HG02623 (cell line): ENCODE measurements at regions not wholly inside any gene's neighbourhood (a gene's known extent, or its start where the extent isn't known, plus 50 kb on each side); places are given as distances from the start of the nearest gene placed in this dataset.
A peak's percentile ranks its signal among the peaks of the same experiment; 100 is the strongest.

ENCODE experiments used
- ATAC-seq: cut with Tn5 transposase; IDR thresholded peaks from one replicate; pipeline ENCODE4 v1.9.1; 2021; ENCODE audit warnings: moderate library complexity; ENCODE audit not compliant: unreplicated experiment

DNA sequence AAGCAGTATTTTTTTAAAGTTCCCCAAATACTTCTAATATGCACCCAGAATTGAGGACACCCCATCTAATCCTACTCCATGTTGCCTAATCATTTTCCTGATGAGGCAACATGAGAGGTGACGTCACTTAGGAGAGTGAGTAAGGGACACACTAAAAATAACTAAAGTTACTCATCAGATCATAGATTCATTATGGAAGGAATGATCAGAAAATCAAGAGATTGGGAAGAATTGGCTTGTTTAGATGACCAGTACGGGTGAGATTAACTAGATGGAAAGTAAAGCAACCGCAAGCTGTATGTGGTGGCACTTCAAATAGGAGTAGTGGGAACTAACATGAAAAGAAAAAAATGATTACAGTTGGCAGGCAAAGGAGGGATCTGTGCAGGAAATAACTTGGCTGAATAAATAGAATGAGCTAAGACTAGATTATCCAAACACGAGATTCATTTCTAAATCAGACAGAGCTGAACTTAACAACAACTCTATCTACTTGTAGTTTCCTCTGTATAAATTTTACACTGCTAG lies 61.4 kb upstream of the CXADR start:
- no peak for ATAC-seq

DNA sequence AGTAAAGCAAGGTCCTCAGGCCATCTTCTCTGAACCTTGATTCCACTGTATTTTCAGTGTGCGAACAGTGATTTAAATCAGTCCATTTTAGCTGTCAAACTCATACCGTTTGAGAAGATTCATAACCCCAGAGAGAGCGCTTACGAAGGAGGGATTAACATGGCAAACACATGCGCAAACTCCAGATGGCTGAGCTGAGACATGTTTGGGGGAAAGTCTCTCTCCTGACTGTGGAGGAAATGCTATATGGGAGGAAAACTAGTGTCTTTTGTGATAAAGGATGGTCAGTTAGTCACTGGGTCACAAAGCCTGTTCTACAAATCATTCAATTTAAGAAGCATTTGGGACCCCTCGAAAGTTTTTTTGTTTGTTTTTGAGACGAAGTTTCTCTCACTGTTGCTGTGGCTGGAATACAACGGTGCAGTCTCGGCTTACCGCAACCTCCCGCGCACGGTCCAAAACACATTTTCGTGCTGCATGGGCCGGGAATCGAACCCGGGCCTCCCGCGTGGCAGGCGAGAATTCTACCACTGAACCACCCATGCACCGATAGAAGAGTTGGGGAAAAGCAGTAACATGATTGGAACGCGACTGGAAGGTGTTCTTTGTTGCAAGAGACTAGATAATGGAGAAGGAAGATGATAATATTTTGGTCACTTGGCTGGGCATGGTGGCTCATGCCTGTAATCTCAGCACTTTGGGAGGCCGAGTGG lies 58.4 kb upstream of the CXADR start:
- peak; percentile 70 for ATAC-seq

DNA sequence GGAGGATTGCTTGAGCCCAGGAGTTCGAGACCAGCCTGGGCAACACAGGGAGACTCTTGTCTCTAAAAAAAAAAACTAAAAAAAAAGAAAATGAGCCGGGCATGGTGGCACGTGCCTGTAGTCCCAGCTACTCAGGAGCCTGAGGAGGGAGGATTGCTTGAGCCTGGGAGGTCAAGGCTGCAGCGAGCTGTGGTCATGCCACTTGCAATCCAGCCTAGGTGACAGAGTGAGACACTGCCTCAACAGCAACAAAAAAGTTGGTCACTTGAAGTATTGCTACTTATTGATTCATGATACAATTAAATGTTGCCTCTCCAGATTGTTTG lies 57.9 kb upstream of the CXADR start:
- ATAC-seq: no peak

DNA sequence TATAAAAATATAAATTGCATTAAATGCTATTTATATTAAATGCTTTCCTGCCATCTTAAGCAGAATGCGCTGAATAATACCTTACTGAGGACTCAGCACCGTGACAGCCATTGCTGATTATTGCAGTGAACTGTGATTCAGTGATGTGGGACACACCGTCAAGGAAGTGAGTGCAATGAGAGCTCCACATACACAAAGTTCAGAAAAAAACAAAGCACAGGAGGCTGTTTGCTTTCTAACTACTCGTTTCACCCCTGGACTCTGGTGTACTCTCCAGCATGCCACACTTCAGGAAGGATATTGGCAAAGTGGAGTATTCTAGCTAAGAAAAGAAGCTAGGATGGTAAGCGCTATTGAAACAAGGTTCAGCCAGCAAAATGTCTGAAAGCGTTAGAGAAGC lies 57.4 kb upstream of the CXADR start:
- no peak for ATAC-seq

DNA sequence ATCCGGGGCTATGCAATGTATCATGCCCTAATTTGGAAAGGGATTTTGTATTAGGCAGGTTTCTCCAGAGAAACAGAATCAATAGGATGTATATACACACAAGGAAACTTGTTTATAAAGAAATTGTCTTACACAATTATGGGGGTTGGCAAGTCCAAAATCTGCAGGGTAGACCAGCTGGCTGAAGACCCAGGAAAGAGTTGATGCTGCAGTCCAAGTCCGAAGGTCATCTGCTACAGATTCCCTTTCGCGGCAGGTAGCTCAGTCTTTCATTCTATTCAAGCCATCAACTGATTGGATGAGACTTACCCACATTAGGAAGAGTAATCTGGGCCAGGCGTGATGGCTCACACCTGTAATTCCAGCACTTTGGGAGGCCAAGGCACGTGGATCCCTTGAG lies 54.6 kb upstream of the CXADR start:
- no peak for ATAC-seq

DNA sequence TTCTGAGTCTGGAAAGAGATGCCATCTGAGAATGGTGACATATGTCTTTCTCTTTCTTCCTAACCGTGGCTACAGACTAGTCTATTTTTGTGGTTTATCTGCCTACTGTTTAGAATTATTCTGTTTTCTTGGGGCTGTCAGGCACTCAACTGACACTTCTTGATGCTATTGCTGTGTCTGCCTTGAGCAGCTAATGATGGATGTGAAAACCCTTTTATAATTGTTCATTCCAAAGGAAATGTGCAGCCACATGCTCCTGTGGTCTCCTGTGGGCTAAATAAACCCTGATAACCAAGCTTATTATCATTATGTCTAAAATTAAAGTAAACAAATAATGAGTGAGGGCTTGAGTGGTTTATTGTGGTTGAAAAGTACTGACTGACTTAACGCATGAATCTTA lies 52.7 kb upstream of the CXADR start:
- no peak for ATAC-seq

DNA sequence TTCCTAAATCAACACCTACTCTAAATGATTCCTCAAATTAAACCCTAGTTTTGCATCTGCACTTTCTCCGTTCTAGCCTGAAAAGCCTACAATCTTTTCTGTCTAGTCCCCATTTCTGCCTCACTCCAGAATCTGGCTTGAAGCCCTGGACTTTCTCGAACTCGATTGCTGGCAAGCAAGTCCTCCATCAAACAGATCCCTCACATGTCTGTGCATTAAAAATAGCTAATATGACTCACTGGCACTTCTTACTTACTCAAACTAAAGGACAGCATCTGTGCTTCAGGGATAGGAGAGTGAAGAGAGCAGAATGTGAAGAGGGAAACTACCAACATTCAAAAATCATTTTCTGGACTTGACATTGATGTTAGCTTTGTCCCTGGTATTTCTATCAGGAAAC lies 51.8 kb upstream of the CXADR start:
- no peak for ATAC-seq

DNA sequence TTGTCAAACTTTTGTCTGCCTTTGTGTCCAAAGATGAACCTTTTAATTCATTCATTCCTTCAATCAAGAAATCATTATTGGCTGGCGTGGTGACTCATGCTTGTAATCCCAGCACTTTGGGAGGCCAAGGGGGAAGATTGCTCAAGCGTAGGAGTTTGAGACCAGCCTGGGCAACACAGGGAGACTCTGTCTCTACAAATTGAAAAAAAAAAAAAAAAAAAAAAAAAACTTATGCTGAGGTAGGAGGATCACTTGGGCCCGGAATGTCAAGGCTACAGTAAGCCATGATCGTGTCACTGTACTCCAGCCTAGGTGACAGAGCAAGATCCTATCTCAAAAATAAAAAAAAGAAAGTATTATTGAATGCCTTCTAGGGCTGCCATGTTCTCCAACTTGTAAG lies 51.3 kb upstream of the CXADR start:
- no peak for ATAC-seq

DNA sequence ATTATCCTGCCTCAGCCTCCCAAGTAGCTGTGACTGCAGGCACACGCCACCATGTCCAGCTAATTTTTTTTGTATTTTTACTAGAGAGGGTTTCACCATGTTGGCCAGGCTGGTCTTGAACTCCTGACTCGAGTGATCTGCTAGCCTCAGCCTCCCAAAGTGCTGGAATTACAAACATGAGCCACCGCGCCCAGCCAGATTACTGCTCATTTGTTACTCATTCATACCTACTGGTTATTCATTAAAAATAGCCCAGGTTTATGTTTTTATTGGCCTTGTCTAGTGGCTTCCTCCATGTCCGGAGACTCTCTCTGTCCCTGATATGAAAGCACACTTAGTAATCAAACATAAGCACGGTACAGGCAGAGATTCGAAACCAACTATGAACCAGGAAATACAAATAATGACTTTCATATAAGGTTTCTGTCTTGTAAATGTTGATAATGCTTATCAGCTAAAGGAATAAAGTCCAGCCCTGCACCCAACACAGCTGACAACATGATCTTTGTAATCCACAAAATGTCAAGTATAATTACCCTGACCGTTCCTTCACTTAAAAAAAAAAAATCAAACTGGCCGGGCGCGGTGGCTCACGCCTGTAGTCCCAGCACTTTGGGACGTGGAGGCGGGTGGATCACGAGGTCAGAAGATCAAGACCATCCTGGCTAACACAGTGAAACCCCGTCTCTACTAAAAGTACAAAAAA lies 50.4 kb upstream of the CXADR start:
- ATAC-seq: no peak
